NOMO-1 treated with DMSO at 0.1 percent for 48 hours (cell line): ENCODE measurements at regions not wholly inside any gene's neighbourhood (a gene's known extent, or its start where the extent isn't known, plus 50 kb on each side); places are given as distances from the start of the nearest gene placed in this dataset.
A peak's percentile ranks its signal among the peaks of the same experiment; 100 is the strongest.
"Not testable (repeated sequence)": the region's sequence is repeated elsewhere in the genome, so short reads cannot be mapped to it uniquely, and the experiment has no call there.

Experiments used
- DNase-seq: peaks from one replicate; lab custom pipeline; 2025; ENCODE audit not compliant: unreplicated experiment; lab: John Stamatoyannopoulos, UW

- DNase-seq, result no peak
Observed at GRCh38 chr5:154593071-154593470, 115.0 kb upstream of the HAND1 start.

GRCh38 chr5:154590093-154590724 is 112.2 kb upstream of the HAND1 start:
- no peak for DNase-seq

GRCh38 chr5:154589511-154589910 is 111.5 kb upstream of the HAND1 start:
- DNase-seq, result no peak

GRCh38 chr5:154588833-154589425 is 110.9 kb upstream of the HAND1 start:
- not testable (repeated sequence) for DNase-seq

GRCh38 chr5:154588091-154588774 is 110.2 kb upstream of the HAND1 start:
- DNase-seq, result no peak

GRCh38 chr5:154587123-154588026 is 109.3 kb upstream of the HAND1 start:
- DNase-seq, result no peak

- no peak for DNase-seq
Observed at GRCh38 chr5:154583671-154584177, 105.7 kb upstream of the HAND1 start.

- DNase-seq, result no peak
Observed at GRCh38 chr5:154580422-154580821, 102.4 kb upstream of the HAND1 start.

GRCh38 chr5:154577416-154577815 is 99.4 kb upstream of the HAND1 start:
- no peak for DNase-seq

GRCh38 chr5:154576429-154576806 is 98.4 kb upstream of the HAND1 start:
- no peak for DNase-seq

GRCh38 chr5:154575546-154576428 is 97.8 kb upstream of the HAND1 start:
- peak; percentile 59 for DNase-seq

- no peak for DNase-seq
Observed at GRCh38 chr5:154573011-154573410, 95.0 kb upstream of the HAND1 start.

- no peak for DNase-seq
Observed at GRCh38 chr5:154571325-154572035, 93.5 kb upstream of the HAND1 start.

- no peak for DNase-seq
Observed at GRCh38 chr5:154570572-154571324, 92.7 kb upstream of the HAND1 start.

- no peak for DNase-seq
Observed at GRCh38 chr5:154568589-154568988, 90.6 kb upstream of the HAND1 start.

- no peak for DNase-seq
Observed at GRCh38 chr5:154567155-154567554, 89.1 kb upstream of the HAND1 start.

- no peak for DNase-seq
Observed at GRCh38 chr5:154566146-154566680, 88.2 kb upstream of the HAND1 start.

GRCh38 chr5:154565123-154565522 is 87.1 kb upstream of the HAND1 start:
- no peak for DNase-seq
